ENCODE measurements at regions not wholly inside any gene's neighbourhood (a gene's known extent, or its start where the extent isn't known, plus 50 kb on each side); places are given as distances from the start of the nearest gene placed in this dataset.

- DNase-seq, result no peak
These were observed 505.9 kb upstream of the MANEA start for GRCh38 chr6:95071464-95071863.

- DNase-seq, result no peak
These were observed 498.9 kb upstream of the MANEA start for GRCh38 chr6:95078457-95078856.

GRCh38 chr6:95081231-95081630 lies 496.1 kb upstream of the MANEA start:
- DNase-seq, result no peak

- DNase-seq, result no peak
These were observed 495.4 kb upstream of the MANEA start for GRCh38 chr6:95081949-95082348.

- DNase-seq, result no peak
These were observed 493.8 kb upstream of the MANEA start for GRCh38 chr6:95083506-95083905.

- DNase-seq, result no peak
These were observed 492.5 kb upstream of the MANEA start for GRCh38 chr6:95084867-95085266.

- DNase-seq, result no peak
These were observed 489.8 kb upstream of the MANEA start for GRCh38 chr6:95087394-95088097.

- no peak for DNase-seq
These were observed 485.4 kb upstream of the MANEA start for GRCh38 chr6:95091823-95092436.

- DNase-seq, result no peak
These were observed 484.2 kb upstream of the MANEA start for GRCh38 chr6:95093154-95093553.

GRCh38 chr6:95094751-95095663 lies 482.3 kb upstream of the MANEA start:
- no peak for DNase-seq

GRCh38 chr6:95095855-95096254 lies 481.5 kb upstream of the MANEA start:
- DNase-seq, result no peak

- DNase-seq, result no peak
These were observed 477.9 kb upstream of the MANEA start for GRCh38 chr6:95099410-95099809.

- no peak for DNase-seq
These were observed 468.1 kb upstream of the MANEA start for GRCh38 chr6:95109212-95109611.

- DNase-seq, result no peak
These were observed 466.6 kb upstream of the MANEA start for GRCh38 chr6:95110767-95111166.

GRCh38 chr6:95117236-95117635 lies 460.1 kb upstream of the MANEA start:
- DNase-seq, result no peak

GRCh38 chr6:95119927-95120326 lies 457.4 kb upstream of the MANEA start:
- DNase-seq, result no peak

- DNase-seq, result no peak
These were observed 456.4 kb upstream of the MANEA start for GRCh38 chr6:95120984-95121383.

- DNase-seq, result no peak
These were observed 450.1 kb upstream of the MANEA start for GRCh38 chr6:95127261-95127660.

- no peak for DNase-seq
These were observed 448.9 kb upstream of the MANEA start for GRCh38 chr6:95128439-95128838.

GRCh38 chr6:95128947-95129346 lies 448.4 kb upstream of the MANEA start:
- DNase-seq, result no peak

- no peak for DNase-seq
These were observed 443.8 kb upstream of the MANEA start for GRCh38 chr6:95133578-95133977.

- no peak for DNase-seq
These were observed 442.2 kb upstream of the MANEA start for GRCh38 chr6:95135182-95135581.

GRCh38 chr6:95142101-95142500 lies 435.2 kb upstream of the MANEA start:
- DNase-seq, result no peak
